ENCODE measurements at regions not wholly inside any gene's neighbourhood (a gene's known extent, or its start where the extent isn't known, plus 50 kb on each side); places are given as distances from the start of the nearest gene placed in this dataset.

- 4% methylated on average over 5 of the region's 5 CpGs for WGBS (ENCODE audit: insufficient coverage, low coverage, missing lambda C conversion rate)
- in situ Hi-C loops (cut with MboI) (no loop called here), intact Hi-C loops (cut with micrococcal nuclease) (no loop called here)
- H3K4me3 ChIP-seq: no peak overlapping the region
- no peaks in the 10 kb centered on the region for H3K27me3 ChIP-seq (ENCODE audit: control insufficient read depth in 2 of 2, insufficient read depth in 2 of 2, low read length in 2 of 2)
- no peak overlapping the region for H3K9ac ChIP-seq (ENCODE audit: insufficient read depth in 1 of 2, low read depth in 2 of 2, low read length in 2 of 2)
- ATAC-seq (no peak), FAIRE-seq (no peak), DNase-seq (ENCODE audit: extremely low read depth in 1 of 4, low spot score in 3 of 4) (no peak)
- H3K9me3 ChIP-seq (replicated peaks; ENCODE audit: control insufficient read depth, insufficient read depth, low read depth, low read length): no peaks in the 10 kb centered on the region
- POLR2A ChIA-PET: no interaction called here
- no peak overlapping the region for H2AFZ ChIP-seq (ENCODE audit: low read depth, low read length)
- no peaks in the 10 kb centered on the region for H3K9me1 ChIP-seq (ENCODE audit: control insufficient read depth, insufficient read depth, low read length)
- no TSS peak for BruUV-seq (replicated peaks)
- H3K27ac ChIP-seq (ENCODE audit: extremely low read depth, low read depth, low read length): no peak overlapping the region
- no peak overlapping the region for H3K4me2 ChIP-seq (ENCODE audit: insufficient read depth, low read length)
- H3K4me1 ChIP-seq (replicated peaks in 1 of 2; ENCODE audit: control insufficient read depth in 2 of 2, insufficient read depth in 2 of 2, low read length in 2 of 2): no peaks in the 10 kb centered on the region
- no peaks in the 10 kb centered on the region for H4K20me1 ChIP-seq (replicated peaks; ENCODE audit: control insufficient read depth, insufficient read depth, low read length)
- H3K79me2 ChIP-seq (ENCODE audit: control insufficient read depth, insufficient read depth, low read length): no peaks in the 10 kb centered on the region
- CTCF ChIA-PET (ENCODE audit: low intra/inter-chr PET ratio): no interaction called here
- H3K36me3 ChIP-seq (ENCODE audit: control insufficient read depth, insufficient read depth, low read length): no peaks in the 10 kb centered on the region
- TF ChIP-seq POLR3A (IDR thresholded peaks at IDR 0.05; ENCODE audit: borderline replicate concordance, extremely low read depth, insufficient read depth, insufficient read length): no peak
- TF ChIP-seq HMG20A (CRISPR knock-in tag; conservative IDR thresholded peaks at IDR 0.05): no peak
- TF ChIP-seq POLR3G (IDR thresholded peaks at IDR 0.05; ENCODE audit: extremely low read depth, insufficient read length, insufficient replicate concordance): no peak
These were observed 566.8 kb upstream of the ZNF804A start for GRCh38 chr2:184031402-184032147.

- Histone ChIP-seq H3K36me3 (ENCODE audit: control insufficient read depth, insufficient read depth, low read length) (no peaks in the 10 kb centered on the region), H3K4me1 (replicated peaks in 1 of 2; ENCODE audit: control insufficient read depth in 2 of 2, insufficient read depth in 2 of 2, low read length in 2 of 2) (no peaks in the 10 kb centered on the region), H3K27ac (ENCODE audit: extremely low read depth, low read depth, low read length) (no peak overlapping the region), H3K9ac (ENCODE audit: insufficient read depth in 1 of 2, low read depth in 2 of 2, low read length in 2 of 2) (no peak overlapping the region), H3K4me3 (no peak overlapping the region), H3K9me1 (ENCODE audit: control insufficient read depth, insufficient read depth, low read length) (no peaks in the 10 kb centered on the region), H4K20me1 (replicated peaks; ENCODE audit: control insufficient read depth, insufficient read depth, low read length) (no peaks in the 10 kb centered on the region), H3K27me3 (ENCODE audit: control insufficient read depth in 2 of 2, insufficient read depth in 2 of 2, low read length in 2 of 2) (no peaks in the 10 kb centered on the region), H3K9me3 (replicated peaks; ENCODE audit: control insufficient read depth, insufficient read depth, low read depth, low read length) (no peaks in the 10 kb centered on the region), H3K79me2 (ENCODE audit: control insufficient read depth, insufficient read depth, low read length) (no peaks in the 10 kb centered on the region), H3K4me2 (ENCODE audit: insufficient read depth, low read length) (no peak overlapping the region), H2AFZ (ENCODE audit: low read depth, low read length) (no peak overlapping the region)
- WGBS (ENCODE audit: insufficient coverage, low coverage, missing lambda C conversion rate): 8% methylated on average over 4 of the region's 4 CpGs
- no peak for FAIRE-seq
- DNase-seq (ENCODE audit: extremely low read depth in 1 of 4, low spot score in 3 of 4): no peak
- BruUV-seq (replicated peaks): no TSS peak
- in situ Hi-C loops (cut with MboI): no loop called here
- intact Hi-C loops (cut with micrococcal nuclease): no loop called here
- ChIA-PET CTCF (ENCODE audit: low intra/inter-chr PET ratio) (no interaction called here), POLR2A (no interaction called here)
- ATAC-seq: no peak
- TF ChIP-seq ELF4 (CRISPR knock-in tag; IDR thresholded peaks at IDR 0.05) (no peak), SNIP1 (IDR thresholded peaks at IDR 0.05; ENCODE audit: low read depth) (no peak), REST (IDR thresholded peaks at IDR 0.05; ENCODE audit: borderline replicate concordance) (no peak), REST (CRISPR knock-in tag; IDR thresholded peaks at IDR 0.05; ENCODE audit: low read depth) (no peak)
These were observed 565.3 kb upstream of the ZNF804A start for GRCh38 chr2:184032983-184033382.
